Ovary (tissue), 3 donors: ENCODE measurements at regions not wholly inside any gene's neighbourhood (a gene's known extent, or its start where the extent isn't known, plus 50 kb on each side); places are given as distances from the start of the nearest gene placed in this dataset.

ENCODE experiments used
- EP300 ChIP-seq: sonication (generic); formaldehyde crosslinking; IDR thresholded peaks from one replicate; pipeline ENCODE4 v1.6.1; 2017; ENCODE audit warnings: antibody characterized with exemption
- TF ChIP-seq, protein P1 (sequence below), 3 donors: fragments of 450-650 bp in 2 of 3; fragments of 200-600 bp in 1 of 3; IDR thresholded peaks; one replicate each; pipeline versions ENCODE4 v1.5.1 to v1.8.0; 2016 to 2022; ENCODE audit warnings: antibody characterized with exemption in 3 of 3, mild to moderate bottlenecking in 1 of 3
- donor health status: DM: no; HTN: no; CAD: no.

DNA sequence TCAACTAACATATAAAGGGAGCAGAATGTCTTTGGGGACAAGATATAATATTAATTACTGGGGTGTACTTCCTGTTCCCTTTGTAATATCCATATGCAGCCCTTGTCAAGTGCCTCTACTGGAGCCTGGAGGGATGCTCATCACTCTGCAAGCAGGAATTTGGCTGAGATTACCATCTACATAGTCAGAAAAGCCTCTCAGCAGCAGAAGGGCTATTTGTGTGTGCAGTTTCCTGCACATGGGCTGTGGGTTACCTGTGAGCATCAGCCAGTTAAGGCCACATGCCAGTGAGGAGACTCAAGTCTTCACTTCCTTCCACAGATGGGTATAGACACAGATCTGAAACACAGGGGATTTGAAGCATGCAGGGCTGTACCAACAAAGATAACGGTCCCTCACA, 278.1 kb upstream of the PLSCR5 start:
- TF ChIP-seq, protein P1, sequence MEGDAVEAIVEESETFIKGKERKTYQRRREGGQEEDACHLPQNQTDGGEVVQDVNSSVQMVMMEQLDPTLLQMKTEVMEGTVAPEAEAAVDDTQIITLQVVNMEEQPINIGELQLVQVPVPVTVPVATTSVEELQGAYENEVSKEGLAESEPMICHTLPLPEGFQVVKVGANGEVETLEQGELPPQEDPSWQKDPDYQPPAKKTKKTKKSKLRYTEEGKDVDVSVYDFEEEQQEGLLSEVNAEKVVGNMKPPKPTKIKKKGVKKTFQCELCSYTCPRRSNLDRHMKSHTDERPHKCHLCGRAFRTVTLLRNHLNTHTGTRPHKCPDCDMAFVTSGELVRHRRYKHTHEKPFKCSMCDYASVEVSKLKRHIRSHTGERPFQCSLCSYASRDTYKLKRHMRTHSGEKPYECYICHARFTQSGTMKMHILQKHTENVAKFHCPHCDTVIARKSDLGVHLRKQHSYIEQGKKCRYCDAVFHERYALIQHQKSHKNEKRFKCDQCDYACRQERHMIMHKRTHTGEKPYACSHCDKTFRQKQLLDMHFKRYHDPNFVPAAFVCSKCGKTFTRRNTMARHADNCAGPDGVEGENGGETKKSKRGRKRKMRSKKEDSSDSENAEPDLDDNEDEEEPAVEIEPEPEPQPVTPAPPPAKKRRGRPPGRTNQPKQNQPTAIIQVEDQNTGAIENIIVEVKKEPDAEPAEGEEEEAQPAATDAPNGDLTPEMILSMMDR (IDR thresholded peaks at IDR 0.05): no peak
- TF ChIP-seq EP300: no peak
